ENCODE measurements at regions not wholly inside any gene's neighbourhood (a gene's known extent, or its start where the extent isn't known, plus 50 kb on each side); places are given as distances from the start of the nearest gene placed in this dataset.
"Not testable (repeated sequence)": the region's sequence is repeated elsewhere in the genome, so short reads cannot be mapped to it uniquely, and the experiment has no call there.

- TF ChIP-seq, protein P1, sequence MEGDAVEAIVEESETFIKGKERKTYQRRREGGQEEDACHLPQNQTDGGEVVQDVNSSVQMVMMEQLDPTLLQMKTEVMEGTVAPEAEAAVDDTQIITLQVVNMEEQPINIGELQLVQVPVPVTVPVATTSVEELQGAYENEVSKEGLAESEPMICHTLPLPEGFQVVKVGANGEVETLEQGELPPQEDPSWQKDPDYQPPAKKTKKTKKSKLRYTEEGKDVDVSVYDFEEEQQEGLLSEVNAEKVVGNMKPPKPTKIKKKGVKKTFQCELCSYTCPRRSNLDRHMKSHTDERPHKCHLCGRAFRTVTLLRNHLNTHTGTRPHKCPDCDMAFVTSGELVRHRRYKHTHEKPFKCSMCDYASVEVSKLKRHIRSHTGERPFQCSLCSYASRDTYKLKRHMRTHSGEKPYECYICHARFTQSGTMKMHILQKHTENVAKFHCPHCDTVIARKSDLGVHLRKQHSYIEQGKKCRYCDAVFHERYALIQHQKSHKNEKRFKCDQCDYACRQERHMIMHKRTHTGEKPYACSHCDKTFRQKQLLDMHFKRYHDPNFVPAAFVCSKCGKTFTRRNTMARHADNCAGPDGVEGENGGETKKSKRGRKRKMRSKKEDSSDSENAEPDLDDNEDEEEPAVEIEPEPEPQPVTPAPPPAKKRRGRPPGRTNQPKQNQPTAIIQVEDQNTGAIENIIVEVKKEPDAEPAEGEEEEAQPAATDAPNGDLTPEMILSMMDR (IDR thresholded peaks at IDR 0.05; ENCODE audit: low read depth, low read length): not testable (repeated sequence)
- TF ChIP-seq, protein P2, sequence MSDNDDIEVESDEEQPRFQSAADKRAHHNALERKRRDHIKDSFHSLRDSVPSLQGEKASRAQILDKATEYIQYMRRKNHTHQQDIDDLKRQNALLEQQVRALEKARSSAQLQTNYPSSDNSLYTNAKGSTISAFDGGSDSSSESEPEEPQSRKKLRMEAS (IDR thresholded peaks at IDR 0.05; ENCODE audit: low read depth, low read length): not testable (repeated sequence)
- not testable (repeated sequence) for TF ChIP-seq POLR2A (IDR thresholded peaks at IDR 0.05; ENCODE audit: extremely low read depth, insufficient read length)
These were observed 139.1 kb upstream of the CNTNAP4 start for GRCh38 chr16:76138056-76138455.

All from NB4 (cell line).